ENCODE measurements at regions not wholly inside any gene's neighbourhood (a gene's known extent, or its start where the extent isn't known, plus 50 kb on each side); places are given as distances from the start of the nearest gene placed in this dataset.

DNA sequence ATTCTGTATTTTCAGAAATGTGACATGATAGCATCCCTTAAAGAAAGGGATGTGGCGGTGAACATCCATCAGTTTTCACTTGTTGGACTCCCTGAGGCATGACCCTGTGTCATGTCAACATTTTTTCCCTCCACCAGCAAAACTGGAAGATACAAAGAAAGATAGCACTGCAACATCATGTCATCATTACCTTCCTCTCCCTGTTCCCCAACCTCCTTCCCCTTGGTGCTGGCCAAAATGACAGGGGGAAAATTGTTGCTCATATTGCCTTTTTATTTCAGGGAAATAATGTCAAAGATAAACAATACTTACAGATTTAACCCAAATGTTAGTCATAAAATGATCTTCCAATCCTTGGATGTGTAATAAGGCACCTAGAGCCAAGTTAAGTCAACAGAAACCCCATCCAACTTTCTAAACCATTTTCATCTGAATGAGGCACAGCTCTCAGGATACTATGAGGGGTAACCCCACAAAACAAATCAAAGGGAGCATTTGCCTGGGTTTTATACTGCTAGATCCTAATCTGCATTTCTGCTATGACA lies 644.3 kb downstream of the ACTL7B start:
- DNase-seq, result no peak

DNA sequence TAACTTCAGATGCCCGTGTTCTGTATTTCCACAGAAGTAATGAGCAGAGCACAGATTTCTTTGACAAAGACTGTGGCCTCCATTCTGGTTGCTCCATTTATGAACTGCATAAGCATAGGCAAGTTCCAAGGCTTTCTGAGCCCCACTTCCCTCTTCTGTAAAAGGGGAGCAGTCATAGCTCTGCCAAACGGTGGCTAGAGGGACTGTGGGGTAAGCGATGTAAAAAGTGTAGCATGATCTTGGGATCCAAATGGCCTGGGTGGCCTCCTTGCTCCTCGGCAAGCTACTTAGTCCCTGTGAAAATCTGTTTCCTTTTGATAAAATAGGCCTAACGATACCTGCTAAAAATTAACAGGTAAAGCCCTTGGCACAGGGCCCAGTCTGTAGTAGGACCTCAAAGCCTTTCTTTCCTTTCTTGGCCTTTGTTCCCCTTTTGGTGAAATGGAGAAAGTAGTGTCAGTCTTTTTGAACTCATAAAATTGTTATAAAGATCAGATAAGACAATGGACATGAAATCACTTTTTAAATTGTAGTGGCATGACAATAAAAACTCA lies 646.6 kb downstream of the ACTL7B start:
- DNase-seq, result no peak

DNA sequence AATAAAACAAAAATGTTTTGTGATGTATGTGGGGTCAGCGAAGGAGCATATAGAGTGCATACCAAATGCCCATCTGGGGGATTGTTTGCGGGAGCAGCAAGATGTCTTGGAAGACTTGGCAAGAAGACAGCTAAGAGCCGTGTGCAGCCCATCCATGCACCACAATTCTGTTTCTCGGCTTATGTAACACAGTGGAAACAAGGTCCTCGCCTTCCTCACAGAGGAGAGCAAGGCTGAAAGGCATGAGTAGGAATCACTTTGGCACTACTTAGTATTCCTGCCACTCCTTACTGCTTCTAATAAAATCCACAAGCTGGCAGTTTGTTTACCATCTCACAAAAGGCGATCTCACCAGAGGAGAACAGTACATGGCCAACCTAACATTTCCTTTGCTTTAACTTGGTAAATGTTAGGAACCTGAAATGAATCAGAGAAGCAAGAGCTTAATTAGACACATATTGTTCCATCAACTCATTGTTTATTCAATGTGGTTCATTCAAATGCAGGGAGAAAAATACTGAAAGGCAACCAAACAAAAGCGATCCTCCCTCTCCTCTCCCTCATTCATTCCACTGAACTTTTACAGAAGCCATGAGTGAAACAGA lies 648.1 kb downstream of the ACTL7B start:
- no peak for DNase-seq

GRCh38 chr9:108205276-108205675 lies 650.5 kb downstream of the ACTL7B start:
- DNase-seq, result no peak

DNA sequence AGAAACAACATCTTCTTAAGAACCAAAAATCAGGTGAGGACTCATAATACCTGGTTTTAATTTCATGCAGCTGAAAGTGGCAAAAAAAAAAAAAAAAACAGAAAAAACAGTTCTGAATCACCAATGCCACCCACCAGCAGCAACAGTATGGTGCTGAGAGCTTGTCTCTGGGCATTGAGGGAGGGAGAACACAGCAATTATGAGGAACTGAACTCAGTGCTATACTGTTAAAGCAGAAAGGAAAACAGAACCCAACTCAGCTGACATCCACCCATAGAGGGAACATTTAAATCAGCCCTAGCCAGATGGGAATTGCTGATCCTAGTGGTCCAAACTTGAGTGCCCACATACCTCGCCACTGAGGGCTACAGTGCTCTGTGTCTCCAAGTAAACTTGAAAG lies 657.9 kb downstream of the ACTL7B start:
- DNase-seq, result no peak

- DNase-seq, result no peak
These were observed 658.8 kb downstream of the ACTL7B start for GRCh38 chr9:108197008-108197365.

DNA sequence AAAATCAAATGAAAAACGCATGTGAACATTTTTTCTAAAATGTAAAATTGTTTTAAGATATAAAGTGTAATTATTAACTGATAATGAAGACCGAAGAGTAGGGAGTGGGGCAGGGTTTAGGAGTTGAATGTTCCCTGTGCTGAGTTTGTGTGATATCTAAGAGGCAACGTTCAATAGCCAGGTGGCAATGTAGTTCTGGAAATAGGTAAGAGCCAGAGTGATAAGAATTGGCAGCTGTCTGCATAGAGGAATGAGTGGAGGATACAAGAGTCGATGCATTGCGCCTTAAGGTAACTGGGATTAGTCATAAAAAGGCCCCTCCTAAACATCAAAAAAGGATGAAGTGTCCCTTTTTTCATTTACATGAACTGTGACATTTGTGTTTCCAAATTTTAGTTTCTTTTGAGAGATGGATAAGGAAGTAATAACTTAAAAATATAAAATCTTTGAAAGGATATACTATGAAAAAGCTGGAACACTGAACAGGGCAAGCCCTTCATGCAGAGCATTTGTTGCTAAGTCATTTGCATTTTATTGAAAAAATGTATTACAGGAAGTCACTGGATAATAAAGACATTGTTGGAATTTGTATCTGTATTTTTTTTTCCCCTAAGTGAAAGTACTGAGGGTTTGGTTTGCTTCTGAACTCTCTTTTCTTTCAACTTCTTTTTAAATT lies 659.3 kb downstream of the ACTL7B start:
- no peak for DNase-seq

DNA sequence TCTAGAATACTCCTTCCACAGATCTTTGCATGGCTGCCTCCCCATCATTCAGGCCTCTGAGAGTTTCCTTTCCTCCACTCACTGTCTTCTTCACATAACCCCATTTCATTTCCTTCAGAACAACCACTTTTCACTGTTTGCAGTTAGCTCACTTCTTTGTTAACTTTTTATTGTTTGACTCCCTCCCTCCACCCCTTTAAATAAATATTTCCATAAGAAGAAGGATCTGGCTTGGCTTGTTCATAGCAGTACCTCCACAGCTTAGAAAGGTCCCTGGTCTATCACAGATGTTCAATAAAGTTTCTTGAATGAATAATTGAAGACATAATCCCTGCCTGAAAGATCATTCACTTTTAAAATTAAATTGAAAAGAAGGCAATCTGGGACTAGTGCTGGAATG lies 661.6 kb downstream of the ACTL7B start:
- no peak for DNase-seq

DNA sequence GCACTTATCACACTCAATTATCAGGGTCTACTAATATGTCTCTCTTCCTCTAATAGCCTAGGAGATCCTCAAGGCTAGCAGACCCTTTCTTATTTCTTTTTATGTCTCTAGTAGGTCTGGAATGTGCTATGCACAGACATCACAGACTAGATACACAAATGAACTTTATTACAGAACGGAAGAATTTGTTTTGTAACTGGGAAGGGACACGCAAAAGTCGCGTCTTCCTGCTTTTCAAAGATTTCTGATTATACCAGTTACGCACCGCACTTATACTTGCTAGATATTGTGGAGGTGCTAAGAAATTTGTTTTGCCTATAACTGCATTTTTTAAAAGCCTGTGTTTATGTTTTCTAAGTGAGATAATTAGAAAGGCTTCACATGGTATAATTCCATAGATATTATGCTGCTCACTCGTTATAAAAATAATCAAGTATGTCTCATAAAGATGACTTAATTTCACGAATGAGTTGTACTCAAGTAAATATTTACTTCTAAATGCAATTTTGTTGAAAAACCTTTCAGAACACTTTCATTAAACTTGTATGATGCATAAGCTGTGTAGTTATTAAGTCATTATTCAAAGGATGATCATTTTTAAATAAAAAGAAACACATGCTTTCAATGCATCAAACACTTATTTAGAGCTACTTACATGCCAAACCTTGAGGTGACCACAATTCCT lies 662.6 kb downstream of the ACTL7B start:
- no peak for DNase-seq

DNA sequence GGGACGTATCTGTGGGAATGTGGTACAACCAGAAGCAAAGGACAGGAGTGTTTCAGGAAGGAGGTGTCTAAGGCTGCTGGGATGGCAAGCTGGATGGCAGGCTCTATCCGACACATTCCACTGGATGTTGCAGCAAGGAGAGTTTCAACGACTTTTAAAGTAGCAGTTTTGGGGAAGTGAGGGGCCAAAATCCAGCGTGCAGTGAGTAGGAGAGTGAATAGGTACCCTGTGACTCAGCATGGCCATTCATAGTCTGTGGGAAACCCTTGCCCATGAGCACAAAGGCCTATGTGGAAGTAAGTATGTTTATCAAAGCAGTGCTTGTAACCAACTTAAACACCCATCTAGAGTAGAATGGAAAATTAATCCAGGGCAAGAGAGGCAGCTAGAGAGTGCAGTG lies 664.7 kb downstream of the ACTL7B start:
- no peak for DNase-seq

DNA sequence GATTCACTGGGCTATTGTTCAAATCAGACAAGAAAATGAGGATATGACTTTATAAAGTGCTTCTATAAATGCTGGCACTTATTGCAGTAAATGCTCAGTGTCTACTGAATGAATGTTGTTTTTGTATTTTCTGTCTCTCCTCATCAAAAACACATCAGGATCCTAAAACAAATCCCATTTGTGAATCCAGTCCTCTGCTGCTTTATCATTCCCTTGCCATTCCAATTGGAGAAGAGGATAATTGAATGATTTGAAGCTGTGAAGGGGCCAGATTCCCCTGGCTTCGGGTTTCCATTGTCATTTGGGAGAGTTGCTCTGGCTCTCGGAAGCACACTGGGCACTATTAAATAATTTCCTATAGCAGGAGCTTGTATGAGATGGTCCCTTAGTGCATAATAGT lies 666.8 kb downstream of the ACTL7B start:
- DNase-seq, result no peak

- DNase-seq, result no peak
These were observed 667.3 kb downstream of the ACTL7B start for GRCh38 chr9:108188482-108188881.

- no peak for DNase-seq
These were observed 669.0 kb downstream of the ACTL7B start for GRCh38 chr9:108186642-108187395.

DNA sequence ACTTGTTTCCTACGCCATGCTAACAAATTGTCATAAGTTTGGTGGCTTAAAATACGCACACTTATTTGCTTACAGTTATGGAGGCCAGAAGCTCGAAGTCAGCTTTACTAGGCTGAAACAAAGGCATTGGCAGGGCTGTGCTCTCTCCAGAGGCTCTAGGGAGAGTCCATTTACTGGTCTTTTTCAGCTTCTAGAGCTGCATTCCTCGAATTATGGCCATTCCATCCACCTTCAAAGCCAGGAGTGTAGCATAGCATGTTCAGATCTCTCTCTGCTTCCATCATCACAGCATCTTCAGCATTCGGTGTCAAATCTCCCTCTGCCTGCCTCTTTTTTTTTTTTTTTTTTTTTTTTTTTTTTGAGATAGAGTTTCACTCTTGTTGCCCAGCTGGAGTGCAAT lies 670.2 kb downstream of the ACTL7B start:
- no peak for DNase-seq

DNA sequence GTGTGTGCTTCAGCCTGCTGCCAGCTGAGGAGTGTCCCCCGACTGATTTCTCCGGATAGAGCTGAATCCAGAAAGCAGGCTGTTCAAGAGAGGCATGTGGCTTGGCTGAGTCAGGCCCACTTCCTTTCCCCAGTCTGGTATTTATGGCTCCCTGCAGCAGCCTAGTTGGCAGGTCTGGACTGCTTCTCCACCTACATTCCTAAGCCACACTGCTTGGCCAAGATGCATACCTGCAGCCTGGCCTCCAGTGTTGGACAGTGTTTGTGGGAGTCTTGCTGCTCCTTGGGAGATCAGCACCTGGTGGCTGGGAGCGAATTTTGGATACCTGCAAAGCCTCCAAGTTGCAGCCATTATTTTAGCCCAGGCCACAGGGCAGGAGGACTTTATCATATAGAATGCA lies 670.8 kb downstream of the ACTL7B start:
- no peak for DNase-seq

GRCh38 chr9:108184009-108184408 lies 671.8 kb downstream of the ACTL7B start:
- no peak for DNase-seq

- peak; percentile 0 for DNase-seq
These were observed 672.8 kb downstream of the ACTL7B start for GRCh38 chr9:108182950-108183381.

DNA sequence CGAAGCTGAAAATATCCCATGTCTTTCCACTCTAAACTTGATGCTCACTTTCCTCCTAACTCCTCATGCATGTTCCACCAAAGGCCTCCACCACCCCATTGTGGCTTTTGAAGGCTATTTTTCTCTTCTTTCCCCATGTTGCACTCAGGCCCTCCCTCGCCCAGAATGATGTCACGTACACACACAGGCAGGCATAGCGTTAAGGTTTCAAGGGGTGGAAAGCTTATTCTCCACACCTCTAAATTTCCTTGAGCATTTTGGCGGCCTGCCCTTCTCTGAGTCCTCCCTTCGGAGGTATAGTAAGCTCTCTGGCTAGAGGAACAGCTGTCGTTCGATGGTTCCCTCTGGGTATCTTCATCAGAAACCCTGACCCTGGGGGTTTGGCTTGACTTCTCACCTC lies 673.5 kb downstream of the ACTL7B start:
- DNase-seq, result no peak

GRCh38 chr9:108181441-108181840 lies 674.3 kb downstream of the ACTL7B start:
- DNase-seq, result no peak

DNA sequence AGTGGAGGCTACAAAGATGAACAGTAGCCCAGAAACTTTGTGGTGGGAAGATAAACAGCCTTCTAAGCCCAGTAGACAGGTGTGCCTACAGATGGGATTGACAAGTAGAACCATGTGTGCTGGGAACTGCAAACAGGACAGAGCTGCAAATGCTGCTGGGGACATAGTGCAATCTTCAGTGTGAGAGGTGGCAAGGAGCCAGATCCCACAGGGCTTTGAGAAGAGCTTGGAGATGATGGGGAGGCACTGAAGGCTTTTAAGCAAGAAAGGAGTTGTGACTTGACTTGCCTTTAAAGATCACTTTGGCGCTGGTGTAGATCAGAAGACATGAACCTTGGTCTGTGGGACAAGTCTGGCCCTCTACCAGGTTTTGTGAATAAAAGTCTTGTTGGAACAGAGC lies 675.2 kb downstream of the ACTL7B start:
- DNase-seq, result no peak

- no peak for DNase-seq
These were observed 677.5 kb downstream of the ACTL7B start for GRCh38 chr9:108178318-108178717.

DNA sequence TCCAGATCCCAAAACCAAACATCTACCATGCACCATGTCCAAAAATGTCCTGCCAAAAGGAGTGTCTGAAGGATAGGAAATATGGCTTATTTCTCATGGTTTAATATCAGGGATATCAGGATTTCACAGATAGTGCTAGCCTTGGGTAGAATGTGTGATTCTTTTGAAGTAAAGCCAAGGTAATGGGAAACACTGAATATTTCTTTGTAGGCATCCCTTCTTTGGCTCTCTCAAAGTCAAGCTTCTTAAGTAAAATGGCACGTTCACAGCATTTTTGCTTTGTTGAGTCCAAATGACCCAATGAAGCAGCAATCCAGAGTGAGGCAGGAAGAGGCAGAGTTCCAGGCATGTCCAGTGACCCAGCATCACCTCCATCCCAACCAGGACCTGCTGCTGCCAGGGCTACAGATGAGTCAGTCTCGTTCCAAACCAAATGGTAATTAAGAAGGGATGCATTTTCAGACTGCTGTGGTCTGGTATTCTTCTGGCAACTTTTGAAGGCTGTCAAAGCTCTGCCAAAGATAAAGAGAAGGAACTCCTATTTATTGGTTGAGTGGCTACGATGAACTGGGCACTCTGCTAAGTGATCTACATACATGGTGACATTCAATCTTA lies 678.8 kb upstream of the KLF4 start:
- no peak for DNase-seq
